Prostate gland (tissue), 2 donors: ENCODE measurements at regions not wholly inside any gene's neighbourhood (a gene's known extent, or its start where the extent isn't known, plus 50 kb on each side); places are given as distances from the start of the nearest gene placed in this dataset.

Experiments used
- DNase-seq: peaks from one replicate; pipeline ENCODE4 v3.0.0-alpha.2; 2019; ENCODE audit warnings: low spot score
- H3K27ac ChIP-seq, 2 donors: fragments of 200-600 bp; sonication (generic); 2 replicates each; pipeline ENCODE4 v1.5.1; 2017 to 2019
- H3K27me3 ChIP-seq: fragments of 200-600 bp; sonication (generic); replicated peaks from 2 replicates; pipeline ENCODE4 v1.5.1; 2019; ENCODE audit not compliant: insufficient read depth
- H3K36me3 ChIP-seq, 2 donors: fragments of 200-600 bp; sonication (generic); 1 replicate in 1 of 2; 2 replicates in 1 of 2; pipeline versions ENCODE4 v1.5.1 to v1.8.1; 2017 to 2019
- H3K4me1 ChIP-seq: fragments of 200-600 bp; sonication (generic); replicated peaks from 2 replicates; pipeline ENCODE4 v1.5.1; 2019
- H3K4me3 ChIP-seq, 2 donors: fragments of 200-600 bp; sonication (generic); 2 replicates each; pipeline ENCODE4 v1.5.1; 2017 to 2019
- H3K9me3 ChIP-seq: fragments of 200-600 bp; sonication (generic); 2 replicates; pipeline ENCODE4 v1.5.1; 2017
- CTCF ChIP-seq, 4 experiments: fragments of 200-600 bp in 2 of 4; fragments of 450-650 bp in 2 of 4; sonication (generic) in 2 of 4; IDR thresholded peaks; 1 replicate in 3 of 4; 2 replicates in 1 of 4; pipeline ENCODE4 v1.5.1; 2016 to 2019; ENCODE audit warnings: antibody characterized with exemption in 4 of 4, mild to moderate bottlenecking in 2 of 4, moderate library complexity in 2 of 4
- POLR2A ChIP-seq: fragments of 450-650 bp; IDR thresholded peaks from one replicate; pipeline ENCODE4 v1.6.1; 2016; ENCODE audit warnings: antibody characterized with exemption, mild to moderate bottlenecking
- POLR2AphosphoS5 ChIP-seq: sonication (generic); formaldehyde crosslinking; IDR thresholded peaks from one replicate; pipeline ENCODE4 v1.6.1; 2017; ENCODE audit warnings: antibody characterized with exemption
- WGBS: methylation state at CpG from one replicate; pipeline ENCODE4 v1.1.5; 2018; 5-methylcytosine and 5-hydroxymethylcytosine counted together
- intact Hi-C: fragments of 100-400 bp; cut with DNase I; formaldehyde crosslinking; loops from one replicate; pipeline ENCODE4 v1.14.2; 2022

- Histone ChIP-seq H3K9me3 (no peaks in the 10 kb centered on the region), H3K4me1 (no peaks in the 10 kb centered on the region), H3K4me3 (no peak overlapping the region), H3K36me3 (no peaks in the 10 kb centered on the region), H3K27me3 (no peaks in the 10 kb centered on the region), H3K27ac (no peak overlapping the region)
- no peak for TF ChIP-seq POLR2AphosphoS5
- DNase-seq: no peak
- intact Hi-C loops: no loop called here
- 81% methylated on average over 1 of the region's 1 CpG for WGBS
These were observed 151.1 kb upstream of the BMP2 start for GRCh38 chr20:6616421-6616820.

- Histone ChIP-seq H3K36me3 (no peaks in the 10 kb centered on the region), H3K4me3 (no peak overlapping the region), H3K4me1 (no peaks in the 10 kb centered on the region), H3K27ac (no peak overlapping the region), H3K9me3 (no peaks in the 10 kb centered on the region), H3K27me3 (no peaks in the 10 kb centered on the region)
- 92% methylated on average over 1 of the region's 1 CpG for WGBS
- no peak for DNase-seq
- TF ChIP-seq CTCF (IDR thresholded peaks at IDR 0.05) (no peak), POLR2A (no peak), POLR2AphosphoS5 (no peak)
- intact Hi-C loops: no loop called here
These were observed 152.7 kb upstream of the BMP2 start for GRCh38 chr20:6614836-6615235.

GRCh38 chr20:6613280-6613861 lies 154.1 kb upstream of the BMP2 start:
- DNase-seq: no peak
- intact Hi-C loops: no loop called here
- no peak overlapping the region for H3K4me3 ChIP-seq
- no peak for TF ChIP-seq POLR2AphosphoS5
- no peak for TF ChIP-seq POLR2A
- no peak for TF ChIP-seq CTCF (IDR thresholded peaks at IDR 0.05)
- H3K27me3 ChIP-seq: no peaks in the 10 kb centered on the region
- no peaks in the 10 kb centered on the region for H3K9me3 ChIP-seq
- 81% methylated on average over 8 of the region's 8 CpGs for WGBS
- H3K36me3 ChIP-seq: no peaks in the 10 kb centered on the region
- no peak overlapping the region for H3K27ac ChIP-seq
- H3K4me1 ChIP-seq: no peaks in the 10 kb centered on the region

- H3K9me3 ChIP-seq: no peaks in the 10 kb centered on the region
- H3K4me3 ChIP-seq: no peak overlapping the region
- no peak overlapping the region for H3K27ac ChIP-seq
- no peaks in the 10 kb centered on the region for H3K4me1 ChIP-seq
- H3K27me3 ChIP-seq: no peaks in the 10 kb centered on the region
- no peak for TF ChIP-seq POLR2AphosphoS5
- no peak for TF ChIP-seq POLR2A
- TF ChIP-seq CTCF (IDR thresholded peaks at IDR 0.05): no peak
- intact Hi-C loops: no loop called here
- no peak for DNase-seq
- 84% methylated on average over 1 of the region's 1 CpG for WGBS
- no peaks in the 10 kb centered on the region for H3K36me3 ChIP-seq
These were observed 154.9 kb upstream of the BMP2 start for GRCh38 chr20:6612606-6612923.

GRCh38 chr20:6611911-6612605 lies 155.4 kb upstream of the BMP2 start:
- 95% methylated on average over 2 of the region's 2 CpGs for WGBS
- no peaks in the 10 kb centered on the region for H3K9me3 ChIP-seq
- no peak overlapping the region for H3K4me3 ChIP-seq
- intact Hi-C loops: no loop called here
- no peak for DNase-seq
- no peaks in the 10 kb centered on the region for H3K4me1 ChIP-seq
- no peaks in the 10 kb centered on the region for H3K36me3 ChIP-seq
- no peak overlapping the region for H3K27ac ChIP-seq
- H3K27me3 ChIP-seq: no peaks in the 10 kb centered on the region
- no peak for TF ChIP-seq CTCF (IDR thresholded peaks at IDR 0.05)
- TF ChIP-seq POLR2A: no peak
- TF ChIP-seq POLR2AphosphoS5: no peak
